ENCODE measurements at regions not wholly inside any gene's neighbourhood (a gene's known extent, or its start where the extent isn't known, plus 50 kb on each side); places are given as distances from the start of the nearest gene placed in this dataset.

DNA sequence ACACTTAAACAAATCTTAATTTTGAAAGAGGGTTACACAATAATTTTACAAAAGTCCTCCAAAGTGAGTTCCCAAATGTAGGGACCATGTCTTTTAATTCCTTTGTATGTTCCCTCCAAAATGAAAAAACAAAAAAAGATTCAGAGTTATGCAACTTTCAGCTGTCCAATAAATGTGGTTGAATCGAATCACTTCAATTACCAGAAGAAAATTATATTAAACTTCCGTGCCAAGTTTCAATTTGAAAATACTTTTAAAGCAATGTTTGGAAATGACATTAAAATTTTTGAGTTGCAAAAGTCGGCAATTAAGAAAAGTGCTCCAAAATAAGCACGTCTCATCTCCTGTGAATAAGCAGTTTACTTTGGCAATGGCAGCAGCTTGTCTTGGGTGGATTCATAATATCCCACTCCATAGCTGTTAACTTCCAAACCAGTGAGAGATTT lies 60.3 kb upstream of the C1GALT1 start:
- TF ChIP-seq EZH2 (IDR thresholded peaks at IDR 0.05; ENCODE audit: low read length), result no peak
- TF ChIP-seq, protein P1, sequence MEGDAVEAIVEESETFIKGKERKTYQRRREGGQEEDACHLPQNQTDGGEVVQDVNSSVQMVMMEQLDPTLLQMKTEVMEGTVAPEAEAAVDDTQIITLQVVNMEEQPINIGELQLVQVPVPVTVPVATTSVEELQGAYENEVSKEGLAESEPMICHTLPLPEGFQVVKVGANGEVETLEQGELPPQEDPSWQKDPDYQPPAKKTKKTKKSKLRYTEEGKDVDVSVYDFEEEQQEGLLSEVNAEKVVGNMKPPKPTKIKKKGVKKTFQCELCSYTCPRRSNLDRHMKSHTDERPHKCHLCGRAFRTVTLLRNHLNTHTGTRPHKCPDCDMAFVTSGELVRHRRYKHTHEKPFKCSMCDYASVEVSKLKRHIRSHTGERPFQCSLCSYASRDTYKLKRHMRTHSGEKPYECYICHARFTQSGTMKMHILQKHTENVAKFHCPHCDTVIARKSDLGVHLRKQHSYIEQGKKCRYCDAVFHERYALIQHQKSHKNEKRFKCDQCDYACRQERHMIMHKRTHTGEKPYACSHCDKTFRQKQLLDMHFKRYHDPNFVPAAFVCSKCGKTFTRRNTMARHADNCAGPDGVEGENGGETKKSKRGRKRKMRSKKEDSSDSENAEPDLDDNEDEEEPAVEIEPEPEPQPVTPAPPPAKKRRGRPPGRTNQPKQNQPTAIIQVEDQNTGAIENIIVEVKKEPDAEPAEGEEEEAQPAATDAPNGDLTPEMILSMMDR (optimal IDR thresholded peaks at IDR 0.05 in 1 of 3, IDR thresholded peaks at IDR 0.05 in 1 of 3, conservative IDR thresholded peaks at IDR 0.05 in 1 of 3; ENCODE audit: extremely low read depth in 1 of 3, insufficient read depth in 2 of 3, low read length in 3 of 3), result no peak
